ENCODE measurements at regions not wholly inside any gene's neighbourhood (a gene's known extent, or its start where the extent isn't known, plus 50 kb on each side); places are given as distances from the start of the nearest gene placed in this dataset.

DNA sequence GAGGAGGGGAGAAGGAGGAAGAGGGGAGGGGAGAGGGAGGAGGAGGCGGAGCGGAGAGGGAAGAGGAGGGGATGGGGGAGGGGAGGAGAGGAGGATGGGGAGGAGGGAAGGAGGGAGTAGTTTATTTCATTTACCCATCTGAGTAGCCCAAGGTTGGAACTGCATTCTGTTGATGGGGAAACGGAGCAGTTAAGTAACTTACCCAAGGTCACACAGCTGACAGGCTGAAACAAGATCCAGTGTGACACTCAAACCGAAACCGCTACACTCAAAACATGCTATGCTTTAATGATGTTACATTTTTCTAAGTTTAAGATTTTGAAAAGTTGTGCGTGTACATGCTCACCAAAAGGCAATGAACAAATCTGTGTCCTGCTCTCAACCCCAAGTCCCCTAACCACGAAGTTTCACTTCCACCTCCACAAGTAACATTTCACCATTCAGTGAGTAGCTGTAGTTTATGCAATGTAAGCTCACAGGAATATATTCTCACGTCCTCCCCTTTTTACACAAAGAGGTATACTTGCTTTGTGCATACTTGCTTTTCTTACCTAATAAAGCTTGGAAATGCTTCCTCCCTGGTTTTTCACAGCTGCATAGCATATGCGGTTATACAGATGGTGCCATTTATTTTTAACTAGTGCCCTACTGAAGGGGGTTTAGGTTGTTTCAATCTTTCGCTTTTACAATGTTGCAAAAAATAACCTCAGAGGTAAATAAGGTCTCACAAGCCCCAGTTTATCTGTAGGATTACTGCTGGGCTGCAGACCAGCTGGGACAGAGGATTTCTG is 275.3 kb downstream of the PARN start:
- Histone ChIP-seq H3K9ac (ENCODE audit: low read length in 3 of 3) (no peak overlapping the region), H3K27me3 (ENCODE audit: control insufficient read depth, insufficient read depth, low read length) (no peaks in the 10 kb centered on the region), H3K4me3 (ENCODE audit: low read length in 3 of 3) (no peak overlapping the region), H3K36me3 (ENCODE audit: control insufficient read depth in 2 of 3, insufficient read depth in 3 of 3, low read length in 3 of 3) (no peaks in the 10 kb centered on the region), H3K9me3 (ENCODE audit: control insufficient read depth in 2 of 3, insufficient read depth in 1 of 3, low read length in 3 of 3) (no peaks in the 10 kb centered on the region), H3K4me1 (ENCODE audit: control insufficient read depth in 2 of 3, insufficient read depth in 2 of 3, low read depth in 1 of 3, low read length in 3 of 3) (no peaks in the 10 kb centered on the region), H3K27ac (ENCODE audit: low read depth in 2 of 2, low read length in 2 of 2) (no peak overlapping the region)
- DNase-seq (no peak), FAIRE-seq (no peak)
- intact Hi-C loops (cut with DNase I): no loop called here
- TF ChIP-seq, protein P1, sequence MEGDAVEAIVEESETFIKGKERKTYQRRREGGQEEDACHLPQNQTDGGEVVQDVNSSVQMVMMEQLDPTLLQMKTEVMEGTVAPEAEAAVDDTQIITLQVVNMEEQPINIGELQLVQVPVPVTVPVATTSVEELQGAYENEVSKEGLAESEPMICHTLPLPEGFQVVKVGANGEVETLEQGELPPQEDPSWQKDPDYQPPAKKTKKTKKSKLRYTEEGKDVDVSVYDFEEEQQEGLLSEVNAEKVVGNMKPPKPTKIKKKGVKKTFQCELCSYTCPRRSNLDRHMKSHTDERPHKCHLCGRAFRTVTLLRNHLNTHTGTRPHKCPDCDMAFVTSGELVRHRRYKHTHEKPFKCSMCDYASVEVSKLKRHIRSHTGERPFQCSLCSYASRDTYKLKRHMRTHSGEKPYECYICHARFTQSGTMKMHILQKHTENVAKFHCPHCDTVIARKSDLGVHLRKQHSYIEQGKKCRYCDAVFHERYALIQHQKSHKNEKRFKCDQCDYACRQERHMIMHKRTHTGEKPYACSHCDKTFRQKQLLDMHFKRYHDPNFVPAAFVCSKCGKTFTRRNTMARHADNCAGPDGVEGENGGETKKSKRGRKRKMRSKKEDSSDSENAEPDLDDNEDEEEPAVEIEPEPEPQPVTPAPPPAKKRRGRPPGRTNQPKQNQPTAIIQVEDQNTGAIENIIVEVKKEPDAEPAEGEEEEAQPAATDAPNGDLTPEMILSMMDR (IDR thresholded peaks at IDR 0.05; ENCODE audit: borderline replicate concordance, extremely low read depth, insufficient read depth): no peak

DNA sequence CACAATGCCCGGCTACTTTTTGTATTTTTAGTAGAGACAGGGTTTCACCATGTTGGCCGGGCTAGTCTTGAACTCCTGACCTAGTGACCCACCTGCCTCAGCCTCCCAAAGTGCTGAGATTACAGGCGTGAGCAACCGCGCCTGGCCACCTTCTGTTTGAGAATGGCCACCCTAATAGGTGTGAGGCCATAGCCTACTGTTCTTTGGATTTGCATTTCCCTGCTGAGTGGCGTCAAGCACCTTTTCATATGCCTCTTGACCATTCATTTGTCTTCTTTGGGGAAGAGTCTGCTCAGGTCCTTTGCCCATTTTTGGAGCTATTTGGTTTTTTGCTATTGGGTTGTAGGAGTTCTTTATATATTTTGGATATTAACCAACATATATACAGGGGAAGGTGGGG is 276.7 kb downstream of the PARN start:
- Histone ChIP-seq H3K9me3 (ENCODE audit: control insufficient read depth in 2 of 3, insufficient read depth in 1 of 3, low read length in 3 of 3) (no peaks in the 10 kb centered on the region), H3K27me3 (ENCODE audit: control insufficient read depth, insufficient read depth, low read length) (no peaks in the 10 kb centered on the region), H3K4me3 (ENCODE audit: low read length in 3 of 3) (no peak overlapping the region), H3K4me1 (ENCODE audit: control insufficient read depth in 2 of 3, insufficient read depth in 2 of 3, low read depth in 1 of 3, low read length in 3 of 3) (no peaks in the 10 kb centered on the region), H3K36me3 (ENCODE audit: control insufficient read depth in 2 of 3, insufficient read depth in 3 of 3, low read length in 3 of 3) (no peaks in the 10 kb centered on the region), H3K27ac (ENCODE audit: low read depth in 2 of 2, low read length in 2 of 2) (no peak overlapping the region), H3K9ac (ENCODE audit: low read length in 3 of 3) (no peak overlapping the region)
- TF ChIP-seq, protein P1 (IDR thresholded peaks at IDR 0.05; ENCODE audit: borderline replicate concordance, extremely low read depth, insufficient read depth): no peak
- intact Hi-C loops (cut with DNase I): no loop called here
- no peak for FAIRE-seq
- no peak for DNase-seq

DNA sequence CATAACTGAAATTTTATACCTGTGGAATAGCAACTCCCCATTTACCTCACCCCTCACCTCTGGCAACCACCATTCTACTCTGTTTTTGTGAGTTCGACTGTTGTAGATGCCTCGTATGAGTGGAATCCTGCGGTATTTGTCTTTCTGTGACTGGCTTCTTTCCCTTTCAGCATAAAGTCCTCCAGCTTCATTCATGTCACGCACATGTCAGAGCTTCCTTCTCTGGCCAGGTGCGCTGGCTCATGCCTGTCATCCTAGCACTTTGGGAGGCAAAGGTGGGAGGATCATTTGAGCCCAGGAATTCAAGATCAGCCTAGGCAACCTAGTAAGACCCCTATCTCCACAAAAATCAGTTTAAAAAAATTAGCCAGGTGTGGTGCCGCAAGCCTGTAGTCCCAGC is 278.4 kb downstream of the PARN start:
- intact Hi-C loops (cut with DNase I): no loop called here
- Histone ChIP-seq H3K4me1 (ENCODE audit: control insufficient read depth in 2 of 3, insufficient read depth in 2 of 3, low read depth in 1 of 3, low read length in 3 of 3) (no peaks in the 10 kb centered on the region), H3K36me3 (ENCODE audit: control insufficient read depth in 2 of 3, insufficient read depth in 3 of 3, low read length in 3 of 3) (no peaks in the 10 kb centered on the region), H3K9ac (ENCODE audit: low read length in 3 of 3) (no peak overlapping the region), H3K27ac (ENCODE audit: low read depth in 2 of 2, low read length in 2 of 2) (no peak overlapping the region), H3K9me3 (ENCODE audit: control insufficient read depth in 2 of 3, insufficient read depth in 1 of 3, low read length in 3 of 3) (no peaks in the 10 kb centered on the region), H3K4me3 (ENCODE audit: low read length in 3 of 3) (no peak overlapping the region), H3K27me3 (ENCODE audit: control insufficient read depth, insufficient read depth, low read length) (no peaks in the 10 kb centered on the region)
- TF ChIP-seq, protein P1 (IDR thresholded peaks at IDR 0.05; ENCODE audit: borderline replicate concordance, extremely low read depth, insufficient read depth): no peak
- FAIRE-seq (no peak), DNase-seq (no peak)
